SKM-1 treated with dmso at 0.1 percent for 144 hours (cell line): ENCODE measurements at regions not wholly inside any gene's neighbourhood (a gene's known extent, or its start where the extent isn't known, plus 50 kb on each side); places are given as distances from the start of the nearest gene placed in this dataset.

Experiments used
- DNase-seq: peaks from one replicate; lab custom pipeline; 2025; ENCODE audit not compliant: unreplicated experiment; lab: John Stamatoyannopoulos, UW

DNA sequence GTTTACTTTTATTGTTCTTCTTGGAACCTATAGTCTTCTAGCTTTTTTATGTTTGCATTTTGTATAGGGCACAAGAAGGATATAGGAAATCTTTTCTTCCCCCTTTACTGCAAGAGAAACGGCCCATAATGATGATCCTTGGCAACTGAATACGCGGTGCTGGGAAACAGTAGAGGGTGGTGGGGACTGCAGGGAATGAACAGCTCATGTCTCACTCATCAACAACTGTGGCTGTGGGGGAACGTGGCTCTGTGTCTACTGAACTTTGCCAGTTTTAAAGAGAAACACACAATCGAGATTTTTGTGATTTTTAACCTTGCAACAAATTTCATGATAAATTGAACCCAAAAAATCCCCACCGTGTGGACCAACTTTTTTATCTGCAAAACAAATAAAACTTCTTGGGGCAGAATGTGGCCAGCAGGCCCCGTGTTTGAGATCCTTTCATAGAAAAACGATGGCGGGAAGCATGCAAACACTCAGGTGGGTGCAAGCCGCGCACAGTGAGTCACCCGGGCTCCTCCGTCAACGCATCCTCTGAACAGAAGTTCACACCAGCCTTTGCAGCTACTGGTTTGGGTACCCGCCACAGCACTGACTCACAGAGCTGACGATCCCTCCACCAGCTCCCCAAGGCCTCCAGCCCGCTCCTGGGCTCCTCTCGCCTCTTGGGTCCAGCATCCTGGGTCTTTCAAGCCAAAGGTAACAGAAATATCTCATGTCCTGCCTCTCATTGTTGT is 149.3 kb downstream of the COL6A3 start:
- DNase-seq: no peak

DNA sequence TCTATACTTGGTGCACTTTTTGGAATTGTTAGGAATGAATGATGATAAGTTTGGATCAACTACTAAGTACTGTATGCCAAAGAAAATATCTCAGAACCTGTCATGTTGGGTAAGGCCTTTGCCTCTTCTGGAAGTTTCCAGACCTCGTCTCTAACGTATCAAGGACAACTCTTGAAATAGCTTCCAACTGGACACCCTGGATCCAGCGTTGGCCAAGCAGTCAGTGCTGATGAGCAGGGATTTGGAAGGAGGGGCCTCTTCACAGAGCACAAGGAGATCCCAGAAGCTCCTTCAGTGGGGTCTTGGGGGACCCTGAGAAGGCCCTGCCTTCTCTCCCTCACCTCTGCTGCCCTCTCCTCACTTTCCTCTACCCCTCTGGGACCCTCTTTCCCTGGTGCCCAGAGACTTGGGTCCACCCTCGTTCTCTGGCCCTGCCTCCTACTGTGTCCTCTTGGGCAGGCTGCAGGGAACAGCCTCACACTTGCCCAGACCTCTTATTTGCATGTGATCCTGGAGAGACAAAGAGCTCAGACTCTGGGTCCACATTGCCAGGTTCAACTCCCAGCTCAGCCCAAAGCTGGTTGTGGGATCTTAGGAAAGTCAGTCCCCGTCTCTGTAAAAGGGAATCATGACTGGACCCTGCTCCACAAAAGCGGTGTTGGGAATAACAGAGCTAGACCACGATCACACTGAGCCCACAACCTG is 145.8 kb downstream of the COL6A3 start:
- no peak for DNase-seq

DNA sequence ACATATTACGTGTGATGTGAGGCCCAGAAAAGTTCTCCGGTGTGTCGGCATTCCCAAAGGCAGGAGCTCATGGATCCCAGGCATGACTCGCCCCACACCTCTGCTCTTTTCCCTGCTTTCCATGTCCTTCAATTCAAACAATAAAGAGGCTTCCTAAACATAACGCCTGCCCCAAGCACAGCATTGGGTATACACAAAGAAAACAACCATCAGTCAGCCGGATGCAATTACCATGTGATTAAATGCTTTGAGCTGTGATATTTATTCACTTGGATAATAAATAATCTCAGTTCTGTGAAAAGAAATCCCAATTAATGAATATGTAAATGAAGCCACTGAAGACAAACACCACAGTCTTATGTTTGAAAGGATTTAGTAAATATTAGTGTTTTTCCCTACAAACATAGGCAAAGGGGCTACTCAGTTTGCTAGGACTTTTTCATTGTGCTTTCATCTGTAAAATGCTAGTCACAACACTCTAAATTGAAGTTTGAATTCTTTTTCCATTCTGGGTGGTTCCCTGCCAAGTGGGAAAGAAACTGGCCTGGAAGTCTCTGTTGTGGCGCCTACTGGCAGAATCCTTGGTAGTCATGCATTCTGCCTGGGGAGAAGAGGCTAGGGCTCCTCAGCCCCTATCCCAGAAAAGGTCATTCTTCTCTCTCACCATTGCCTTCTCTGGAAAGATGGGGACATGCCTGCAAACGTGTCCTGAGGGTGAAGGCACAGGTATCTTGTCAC is 144.7 kb downstream of the COL6A3 start:
- DNase-seq: no peak

- no peak for DNase-seq
Observed at GRCh38 chr2:237270520-237270919, 143.4 kb downstream of the COL6A3 start.

- no peak for DNase-seq
Observed at GRCh38 chr2:237271698-237272652, 142.0 kb downstream of the COL6A3 start.
